ENCODE measurements at regions not wholly inside any gene's neighbourhood (a gene's known extent, or its start where the extent isn't known, plus 50 kb on each side); places are given as distances from the start of the nearest gene placed in this dataset.
A peak's percentile ranks its signal among the peaks of the same experiment; 100 is the strongest.
"Not testable (repeated sequence)": the region's sequence is repeated elsewhere in the genome, so short reads cannot be mapped to it uniquely, and the experiment has no call there.

DNA sequence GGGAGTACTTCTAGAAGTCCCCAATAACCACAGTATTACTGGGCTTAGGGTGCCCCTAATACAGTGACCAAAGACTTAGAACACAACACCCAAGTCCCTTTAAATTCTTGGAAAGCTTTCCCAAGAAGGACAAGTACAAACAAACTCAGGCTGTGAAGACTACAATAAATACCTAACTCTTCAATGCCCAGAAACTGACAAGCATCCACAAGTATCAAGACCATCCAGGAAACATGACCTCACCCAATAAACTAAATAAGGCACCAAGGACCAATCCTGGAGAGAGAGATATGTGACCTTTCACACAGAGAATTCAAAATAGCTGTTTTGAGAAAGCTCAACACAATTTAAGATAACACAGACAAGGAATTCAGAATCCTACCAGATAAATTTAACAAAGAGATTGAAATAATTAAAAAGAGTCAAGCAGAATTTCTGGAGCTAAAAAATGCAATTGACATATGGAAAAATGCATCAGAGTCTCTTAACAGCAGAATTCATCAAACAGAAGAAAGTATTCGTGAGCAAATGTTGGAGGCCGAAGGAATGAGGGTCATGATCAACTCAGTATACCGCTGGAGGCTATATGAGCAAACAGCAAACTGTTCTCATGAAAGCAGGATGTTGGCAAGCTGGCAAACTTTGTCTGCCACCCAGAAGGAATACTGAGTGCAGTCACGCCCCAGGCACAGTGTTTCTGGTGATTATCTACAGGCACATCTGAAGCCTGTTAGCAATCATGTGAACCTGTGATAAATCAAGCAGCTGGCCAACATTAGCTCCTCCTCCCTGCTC is 87.0 kb upstream of the NECTIN3 start:
- Histone ChIP-seq H3K4me3 (no peak overlapping the region), H3K9me3 (replicated peaks) (peaks cover 26% of the 10 kb centered on the region), H3K27me3 (ENCODE audit: low read depth) (no peaks in the 10 kb centered on the region), H3K27ac (replicated peaks) (no peak overlapping the region), H3K36me3 (no peaks in the 10 kb centered on the region), H3K4me1 (no peaks in the 10 kb centered on the region)
- TF ChIP-seq, protein P1, sequence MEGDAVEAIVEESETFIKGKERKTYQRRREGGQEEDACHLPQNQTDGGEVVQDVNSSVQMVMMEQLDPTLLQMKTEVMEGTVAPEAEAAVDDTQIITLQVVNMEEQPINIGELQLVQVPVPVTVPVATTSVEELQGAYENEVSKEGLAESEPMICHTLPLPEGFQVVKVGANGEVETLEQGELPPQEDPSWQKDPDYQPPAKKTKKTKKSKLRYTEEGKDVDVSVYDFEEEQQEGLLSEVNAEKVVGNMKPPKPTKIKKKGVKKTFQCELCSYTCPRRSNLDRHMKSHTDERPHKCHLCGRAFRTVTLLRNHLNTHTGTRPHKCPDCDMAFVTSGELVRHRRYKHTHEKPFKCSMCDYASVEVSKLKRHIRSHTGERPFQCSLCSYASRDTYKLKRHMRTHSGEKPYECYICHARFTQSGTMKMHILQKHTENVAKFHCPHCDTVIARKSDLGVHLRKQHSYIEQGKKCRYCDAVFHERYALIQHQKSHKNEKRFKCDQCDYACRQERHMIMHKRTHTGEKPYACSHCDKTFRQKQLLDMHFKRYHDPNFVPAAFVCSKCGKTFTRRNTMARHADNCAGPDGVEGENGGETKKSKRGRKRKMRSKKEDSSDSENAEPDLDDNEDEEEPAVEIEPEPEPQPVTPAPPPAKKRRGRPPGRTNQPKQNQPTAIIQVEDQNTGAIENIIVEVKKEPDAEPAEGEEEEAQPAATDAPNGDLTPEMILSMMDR (IDR thresholded peaks at IDR 0.05; ENCODE audit: borderline replicate concordance), result no peak
- intact Hi-C loops (cut with micrococcal nuclease), result no loop called here
- DNase-seq, result no peak

DNA sequence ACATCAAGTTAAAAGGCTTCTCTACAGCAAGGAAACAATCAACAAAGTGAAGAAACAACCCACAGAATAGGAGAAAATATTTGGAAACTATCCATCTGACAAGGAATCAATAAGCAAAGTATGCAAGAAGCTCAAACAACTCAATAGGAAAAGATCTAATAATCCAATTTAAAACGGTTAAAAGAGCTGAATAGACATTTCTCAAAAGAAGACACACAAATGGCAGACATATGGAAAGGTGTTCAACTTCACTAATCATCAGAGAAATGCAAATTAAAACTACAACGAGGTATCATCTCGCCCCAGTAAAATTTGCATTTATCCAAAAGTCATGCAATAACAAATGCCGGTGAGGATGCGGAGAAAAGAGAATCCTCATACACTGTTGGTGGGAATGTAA is 82.2 kb upstream of the NECTIN3 start:
- DNase-seq, result no peak
- intact Hi-C loops (cut with micrococcal nuclease), result no loop called here
- H3K27ac ChIP-seq (replicated peaks), result no peak overlapping the region
- H3K9me3 ChIP-seq (replicated peaks), result peaks cover 32% of the 10 kb centered on the region
- H3K36me3 ChIP-seq, result no peaks in the 10 kb centered on the region
- H3K4me1 ChIP-seq, result no peaks in the 10 kb centered on the region
- H3K27me3 ChIP-seq (ENCODE audit: low read depth), result no peaks in the 10 kb centered on the region
- TF ChIP-seq, protein P1 (IDR thresholded peaks at IDR 0.05; ENCODE audit: borderline replicate concordance), result no peak
- no peak overlapping the region for H3K4me3 ChIP-seq

DNA sequence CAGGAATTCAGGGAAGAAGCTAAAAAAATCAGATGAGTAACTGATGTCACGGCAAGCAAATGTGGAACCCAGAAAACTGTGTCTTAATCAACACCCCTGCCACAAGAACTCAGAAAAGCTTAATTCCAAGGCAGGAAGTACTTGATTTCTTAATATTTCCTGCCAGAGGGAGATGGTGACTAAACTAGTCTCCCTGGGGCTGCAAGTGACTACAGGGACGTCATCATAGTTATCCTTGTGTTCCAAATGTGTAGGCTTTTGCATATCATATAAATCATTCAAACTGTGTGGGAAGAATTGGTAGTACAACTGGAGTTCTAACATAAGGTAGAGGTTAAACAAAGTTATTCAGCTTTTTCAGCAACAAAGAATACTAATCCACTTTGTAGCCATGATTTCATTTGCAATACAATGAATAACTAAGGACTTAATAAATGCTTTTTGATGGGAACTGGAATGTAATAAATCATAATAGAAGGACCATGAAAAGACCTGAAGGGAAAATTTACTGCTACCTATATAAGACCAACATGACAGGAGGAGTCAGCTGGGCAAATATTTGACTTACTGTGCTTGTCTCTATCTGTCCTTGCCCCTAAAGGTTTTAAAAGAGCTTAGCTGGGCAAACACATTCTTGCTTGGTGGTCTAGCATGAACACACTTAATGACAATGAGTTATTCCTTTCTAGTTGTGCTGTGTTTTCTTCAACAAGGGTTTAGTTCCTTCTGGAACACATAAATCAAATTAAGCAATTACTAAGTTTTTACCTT is 76.0 kb upstream of the NECTIN3 start:
- no peaks in the 10 kb centered on the region for H3K36me3 ChIP-seq
- no peaks in the 10 kb centered on the region for H3K27me3 ChIP-seq (ENCODE audit: low read depth)
- H3K4me3 ChIP-seq, result no peak overlapping the region
- intact Hi-C loops (cut with micrococcal nuclease), result no loop called here
- H3K9me3 ChIP-seq (replicated peaks), result no peaks in the 10 kb centered on the region
- H3K27ac ChIP-seq (replicated peaks), result no peak overlapping the region
- DNase-seq, result no peak
- no peaks in the 10 kb centered on the region for H3K4me1 ChIP-seq
- TF ChIP-seq, protein P1 (IDR thresholded peaks at IDR 0.05; ENCODE audit: borderline replicate concordance), result no peak

DNA sequence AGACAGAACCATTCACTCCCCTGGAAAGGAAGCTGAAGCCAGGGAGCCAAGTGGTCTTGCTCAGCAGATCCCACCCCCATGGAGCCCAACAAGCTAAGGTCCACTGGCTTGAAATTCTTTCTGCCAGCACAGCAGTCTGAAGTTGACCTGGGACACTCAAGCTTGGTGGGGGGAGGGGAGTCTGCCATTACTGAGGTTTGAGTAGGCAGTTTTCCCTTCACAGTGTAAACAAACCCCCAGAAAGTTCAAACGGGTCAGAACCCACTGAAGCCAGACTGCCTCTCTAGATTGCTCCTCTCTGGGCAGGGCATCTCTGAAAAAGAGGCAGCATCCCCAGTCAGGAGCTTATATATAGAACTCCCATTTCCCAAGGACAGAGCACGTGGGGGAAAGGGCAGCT is 72.8 kb upstream of the NECTIN3 start:
- H3K27me3 ChIP-seq (ENCODE audit: low read depth); H3K27ac ChIP-seq (replicated peaks); H3K36me3 ChIP-seq; H3K4me1 ChIP-seq; DNase-seq; H3K4me3 ChIP-seq; intact Hi-C loops (cut with micrococcal nuclease): not testable (repeated sequence)
- H3K9me3 ChIP-seq (replicated peaks), result peaks cover 16% of the 10 kb centered on the region

DNA sequence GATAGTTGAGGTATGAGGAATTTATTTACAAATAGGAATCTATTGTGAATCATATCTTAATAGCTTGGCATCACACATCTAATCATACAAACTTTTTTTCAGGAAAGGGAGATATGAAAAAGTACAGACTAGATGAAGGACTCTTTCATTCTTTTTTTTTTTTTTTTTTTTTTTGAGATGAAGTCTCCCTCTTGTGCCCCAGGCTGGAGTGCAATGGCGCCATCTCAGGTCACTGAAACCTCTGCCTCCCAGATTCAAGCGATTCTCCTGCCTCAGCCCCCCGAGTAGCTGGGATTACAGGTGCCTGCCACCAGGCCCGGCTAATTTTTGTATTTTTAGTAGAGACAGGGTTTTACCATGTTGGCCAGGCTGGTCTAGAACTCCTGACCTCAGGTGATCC is 65.1 kb upstream of the NECTIN3 start:
- H3K27ac ChIP-seq (replicated peaks); H3K27me3 ChIP-seq (ENCODE audit: low read depth); DNase-seq; H3K4me1 ChIP-seq; H3K36me3 ChIP-seq; H3K4me3 ChIP-seq; intact Hi-C loops (cut with micrococcal nuclease): not testable (repeated sequence)
- H3K9me3 ChIP-seq (replicated peaks), result peaks cover 21% of the 10 kb centered on the region

DNA sequence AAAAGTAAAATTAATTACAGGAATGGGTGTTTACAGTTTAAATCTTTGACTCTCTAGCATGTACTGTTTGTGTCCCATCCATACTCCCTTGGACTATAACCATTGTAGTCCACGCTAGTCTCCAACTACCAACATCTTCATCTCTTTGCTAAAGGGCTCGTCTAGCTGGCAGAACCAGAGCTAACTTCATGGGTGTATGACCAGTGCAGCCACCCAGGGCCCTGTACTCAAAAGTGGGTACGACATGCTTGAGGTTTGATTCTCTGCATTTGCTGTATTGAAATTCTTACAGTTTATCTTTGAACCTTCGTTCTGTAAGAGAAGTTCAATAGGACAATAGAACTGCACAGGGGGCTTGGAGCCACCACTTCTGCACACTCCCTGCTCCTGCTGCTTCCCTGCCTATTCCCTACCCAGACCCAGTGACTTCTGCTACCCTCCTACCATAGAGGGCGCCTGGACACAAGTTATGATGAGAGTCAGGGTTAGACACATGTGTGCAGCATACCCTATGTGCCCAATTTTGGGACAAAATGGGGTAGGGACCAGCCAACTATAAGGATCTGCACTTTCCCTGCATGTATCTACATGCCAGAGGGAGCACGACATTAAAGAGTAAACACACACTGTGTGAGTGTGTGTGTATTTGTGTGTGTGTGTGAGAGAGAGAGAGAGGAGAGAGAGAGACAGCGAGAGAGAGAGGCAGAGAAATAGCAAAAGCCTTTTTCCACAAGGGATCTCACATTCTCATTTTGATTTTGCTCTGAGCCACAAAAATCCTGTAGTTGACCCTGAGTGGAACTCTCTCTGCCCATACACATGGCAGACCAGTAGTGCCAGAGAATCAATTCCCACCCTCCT is 59.0 kb upstream of the NECTIN3 start:
- no peak overlapping the region for H3K4me3 ChIP-seq
- H3K4me1 ChIP-seq, result no peaks in the 10 kb centered on the region
- TF ChIP-seq, protein P1 (IDR thresholded peaks at IDR 0.05; ENCODE audit: borderline replicate concordance), result peak; percentile 31
- H3K27ac ChIP-seq (replicated peaks), result no peak overlapping the region
- intact Hi-C loops (cut with micrococcal nuclease), result no loop called here
- no peaks in the 10 kb centered on the region for H3K9me3 ChIP-seq (replicated peaks)
- H3K27me3 ChIP-seq (ENCODE audit: low read depth), result no peaks in the 10 kb centered on the region
- no peaks in the 10 kb centered on the region for H3K36me3 ChIP-seq
- no peak for DNase-seq
